ENCODE measurements at regions not wholly inside any gene's neighbourhood (a gene's known extent, or its start where the extent isn't known, plus 50 kb on each side); places are given as distances from the start of the nearest gene placed in this dataset.

DNA sequence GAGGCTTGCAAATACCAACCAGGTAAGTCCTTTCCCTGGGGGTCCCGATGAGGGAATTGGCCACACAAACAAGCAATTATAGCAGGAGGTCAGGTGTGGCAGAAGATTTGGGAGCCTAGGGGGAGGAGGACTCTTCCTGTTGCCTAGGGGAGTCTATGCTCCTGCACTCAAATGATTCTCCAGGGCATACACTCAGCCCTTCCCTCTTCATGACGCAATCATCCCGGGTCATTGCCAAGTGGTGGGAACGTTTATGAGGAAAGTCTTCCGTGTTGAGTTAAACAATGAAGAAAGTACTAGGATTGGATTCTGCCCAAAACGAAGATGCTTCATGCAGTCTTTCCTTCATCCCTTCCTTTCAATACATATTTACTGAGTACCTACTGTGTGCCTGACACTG, 186.5 kb upstream of the TSHZ2 start:
- no peak for DNase-seq (ENCODE audit: low read depth, low spot score)

GRCh38 chr20:52783769-52784168, 188.4 kb upstream of the TSHZ2 start:
- no peak for DNase-seq (ENCODE audit: low read depth, low spot score)

- DNase-seq (ENCODE audit: low read depth, low spot score), result no peak
Observed at GRCh38 chr20:52780462-52780861, 191.7 kb upstream of the TSHZ2 start.

DNA sequence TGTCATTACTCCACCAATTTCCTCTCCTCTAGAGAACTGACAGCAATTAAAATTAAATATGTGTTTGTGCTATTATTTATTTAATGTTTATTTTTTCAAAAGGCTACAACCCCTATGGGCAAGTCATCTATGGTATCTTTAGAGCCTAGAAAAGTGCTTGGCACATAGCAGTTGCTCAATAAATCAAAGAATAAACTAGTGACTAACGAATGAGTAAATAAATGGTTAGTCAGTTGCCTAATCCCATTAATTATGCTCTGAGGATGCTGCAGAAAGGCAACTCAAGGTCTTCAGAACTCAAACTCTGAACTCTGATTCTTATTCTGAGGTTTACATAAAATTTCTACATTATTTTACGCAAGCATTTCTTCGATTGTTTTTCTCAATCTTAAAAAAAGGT, 193.0 kb upstream of the TSHZ2 start:
- no peak for DNase-seq (ENCODE audit: low read depth, low spot score)

DNA sequence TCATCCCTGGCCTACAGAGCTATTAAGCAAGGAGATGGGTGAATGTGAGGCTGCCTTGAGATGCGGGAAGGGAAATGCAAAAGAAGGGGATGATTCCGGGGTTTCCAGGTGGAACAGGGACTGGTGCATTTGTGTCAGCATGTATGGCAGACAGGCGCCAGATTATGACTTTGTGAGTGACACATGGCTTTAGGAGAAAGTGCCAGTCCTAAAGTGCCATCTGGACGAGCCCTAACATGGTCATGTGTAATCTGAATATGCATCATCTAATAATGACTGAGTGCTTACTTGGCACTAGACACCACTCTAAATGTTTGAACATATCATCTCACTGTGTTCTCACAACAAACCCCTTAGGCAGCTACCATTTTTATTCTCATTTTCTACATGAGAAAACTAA, 195.0 kb upstream of the TSHZ2 start:
- no peak for DNase-seq (ENCODE audit: low read depth, low spot score)

DNA sequence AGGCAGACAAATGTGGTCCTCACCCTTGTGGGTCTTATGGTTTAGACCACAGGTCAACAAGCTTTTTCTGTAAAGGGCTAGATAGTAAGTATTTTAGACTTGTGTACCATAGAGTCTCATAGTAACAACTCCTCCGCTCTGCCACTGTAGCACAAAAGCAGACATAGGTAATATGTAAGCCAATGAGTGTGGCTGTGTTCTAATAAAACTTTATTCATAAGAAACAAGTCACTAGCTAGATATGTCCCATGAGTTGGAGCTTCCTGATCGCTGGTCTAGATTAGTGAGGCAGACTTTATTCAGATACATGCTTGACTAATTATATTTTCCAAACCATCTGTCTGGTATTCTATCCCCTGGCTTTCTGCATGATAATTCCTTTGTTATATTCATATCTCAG, 196.4 kb upstream of the TSHZ2 start:
- DNase-seq (ENCODE audit: low read depth, low spot score), result no peak

GRCh38 chr20:52768694-52769093, 203.5 kb upstream of the TSHZ2 start:
- DNase-seq (ENCODE audit: low read depth, low spot score), result no peak

GRCh38 chr20:52766645-52767435, 205.3 kb upstream of the TSHZ2 start:
- no peak for DNase-seq (ENCODE audit: low read depth, low spot score)

DNA sequence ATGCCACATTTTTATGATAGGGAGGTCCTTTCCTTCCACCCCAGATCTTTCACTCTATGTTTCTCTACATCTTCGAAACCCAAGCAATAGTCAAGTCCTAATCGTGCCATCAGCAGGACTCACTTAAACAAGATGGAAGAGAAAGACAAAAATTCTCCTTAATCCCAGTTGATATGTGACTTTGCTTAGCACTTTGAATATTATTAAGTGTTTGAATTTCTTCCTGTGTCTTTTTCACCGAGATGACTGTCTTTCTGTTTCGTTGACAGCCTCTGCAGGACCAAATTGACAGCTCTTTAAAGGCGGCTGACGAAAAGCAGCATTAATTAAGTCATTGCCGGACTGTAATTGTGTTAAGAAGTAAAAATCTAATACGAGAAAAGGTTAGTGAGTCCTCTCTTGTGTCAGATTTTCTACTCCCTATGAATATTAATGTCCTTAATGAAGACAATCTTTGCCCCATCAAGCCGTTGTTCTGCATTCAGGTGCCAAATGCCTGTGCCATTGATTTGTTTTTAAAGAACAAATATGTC, 208.8 kb upstream of the TSHZ2 start:
- DNase-seq (ENCODE audit: low read depth, low spot score), result no peak

- no peak for DNase-seq (ENCODE audit: low read depth, low spot score)
Observed at GRCh38 chr20:52761867-52762266, 210.3 kb upstream of the TSHZ2 start.

DNA sequence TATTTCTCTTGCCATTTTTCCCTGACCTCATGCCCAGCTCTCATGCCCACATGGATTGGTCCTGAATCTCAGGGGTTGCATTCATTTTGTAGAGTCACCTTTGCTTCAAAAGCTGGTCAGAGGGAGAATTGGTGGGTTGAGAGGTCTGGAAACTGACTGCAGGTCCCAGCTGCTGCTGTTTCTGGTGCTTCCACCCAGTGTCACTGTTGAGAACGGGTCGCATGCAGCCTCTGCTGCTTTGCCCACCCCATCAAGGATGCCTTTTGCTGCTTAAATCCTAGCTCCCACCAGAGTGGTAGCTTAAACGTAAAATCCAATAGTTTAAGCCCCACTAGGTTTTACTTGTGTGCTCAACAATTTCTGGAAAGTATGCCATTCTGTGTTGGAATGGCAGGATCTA, 211.4 kb upstream of the TSHZ2 start:
- no peak for DNase-seq (ENCODE audit: low read depth, low spot score)

GRCh38 chr20:52757411-52757810, 214.7 kb upstream of the TSHZ2 start:
- DNase-seq (ENCODE audit: low read depth, low spot score), result no peak

GRCh38 chr20:52755744-52756143, 216.4 kb upstream of the TSHZ2 start:
- no peak for DNase-seq (ENCODE audit: low read depth, low spot score)

DNA sequence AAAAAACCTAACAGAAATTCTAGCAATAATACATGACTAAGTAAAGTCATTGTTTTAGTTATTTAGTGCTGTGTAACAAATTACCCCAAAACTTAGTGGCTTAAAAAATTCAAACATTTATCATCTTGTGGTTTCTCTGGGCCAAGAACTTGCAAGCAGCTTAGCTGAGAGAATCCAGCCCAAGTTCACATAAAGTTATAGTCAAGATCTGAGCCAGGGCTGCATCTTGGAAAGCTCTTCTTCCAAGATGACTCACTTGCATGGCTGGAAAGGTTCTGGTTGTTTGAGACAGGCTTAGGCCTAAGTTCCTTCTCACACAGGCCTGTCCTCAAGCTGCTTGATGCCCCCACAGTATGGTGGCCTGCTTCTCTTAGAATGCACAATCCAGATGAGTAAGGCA, 217.8 kb upstream of the TSHZ2 start:
- DNase-seq (ENCODE audit: low read depth, low spot score), result no peak

DNA sequence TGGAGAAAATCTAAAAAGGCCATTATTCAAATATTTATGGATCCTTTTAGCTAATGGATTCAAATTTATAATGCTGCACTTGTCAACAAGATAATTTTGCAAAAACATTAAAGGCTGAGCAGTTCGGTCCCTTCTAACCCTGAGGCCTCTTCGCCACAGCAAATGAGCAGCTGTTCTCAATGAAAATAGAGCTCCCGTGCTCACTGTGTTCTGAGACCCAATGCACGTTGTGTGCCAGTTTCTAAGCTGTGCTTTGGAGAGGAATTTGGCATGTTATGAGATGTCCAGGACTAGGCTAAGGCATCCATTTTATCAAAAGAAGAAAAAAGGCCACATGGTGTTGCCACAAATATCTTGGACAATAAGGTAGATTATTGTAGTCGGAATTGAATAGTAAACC, 220.1 kb upstream of the TSHZ2 start:
- DNase-seq (ENCODE audit: low read depth, low spot score), result no peak

GRCh38 chr20:52751571-52751970, 220.6 kb upstream of the TSHZ2 start:
- no peak for DNase-seq (ENCODE audit: low read depth, low spot score)

DNA sequence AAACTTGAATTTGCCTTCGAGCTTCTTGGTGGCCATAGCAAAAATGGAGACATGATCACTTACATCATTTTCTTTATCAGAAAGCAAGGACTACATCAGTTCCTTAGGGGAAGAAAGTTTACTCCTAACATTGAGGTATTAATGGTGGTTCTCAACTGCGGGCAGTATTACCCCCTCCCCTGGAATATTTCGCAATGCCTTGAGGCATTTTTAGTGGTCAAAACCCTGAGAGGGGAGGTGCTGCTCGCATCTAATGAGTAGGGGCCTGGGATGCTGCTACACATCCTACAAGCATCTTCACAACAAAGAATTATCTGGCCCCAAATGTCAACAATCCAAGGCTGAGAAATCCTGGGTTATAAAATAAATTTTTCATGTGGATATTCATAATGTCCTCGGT, 222.2 kb upstream of the TSHZ2 start:
- DNase-seq (ENCODE audit: low read depth, low spot score), result no peak

DNA sequence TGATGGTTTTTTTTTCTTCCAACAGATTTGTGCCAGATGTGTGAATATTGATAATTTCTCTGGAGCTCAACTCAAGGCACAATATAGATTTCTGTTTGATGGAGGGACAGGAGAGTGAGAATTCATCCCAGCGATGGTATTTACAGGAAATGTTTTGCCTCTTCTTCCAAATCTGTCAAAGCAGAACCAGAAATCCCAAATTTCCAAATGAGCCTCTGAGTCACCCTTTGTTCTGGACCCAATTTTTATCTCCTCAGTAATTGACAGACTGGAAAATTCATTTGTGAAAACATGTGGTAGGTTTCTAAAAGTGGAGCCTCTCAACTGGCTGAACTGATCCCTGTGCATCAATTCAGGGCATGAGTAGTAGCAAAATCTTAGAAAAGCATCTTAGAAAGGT, 223.2 kb upstream of the TSHZ2 start:
- DNase-seq (ENCODE audit: low read depth, low spot score), result no peak

DNA sequence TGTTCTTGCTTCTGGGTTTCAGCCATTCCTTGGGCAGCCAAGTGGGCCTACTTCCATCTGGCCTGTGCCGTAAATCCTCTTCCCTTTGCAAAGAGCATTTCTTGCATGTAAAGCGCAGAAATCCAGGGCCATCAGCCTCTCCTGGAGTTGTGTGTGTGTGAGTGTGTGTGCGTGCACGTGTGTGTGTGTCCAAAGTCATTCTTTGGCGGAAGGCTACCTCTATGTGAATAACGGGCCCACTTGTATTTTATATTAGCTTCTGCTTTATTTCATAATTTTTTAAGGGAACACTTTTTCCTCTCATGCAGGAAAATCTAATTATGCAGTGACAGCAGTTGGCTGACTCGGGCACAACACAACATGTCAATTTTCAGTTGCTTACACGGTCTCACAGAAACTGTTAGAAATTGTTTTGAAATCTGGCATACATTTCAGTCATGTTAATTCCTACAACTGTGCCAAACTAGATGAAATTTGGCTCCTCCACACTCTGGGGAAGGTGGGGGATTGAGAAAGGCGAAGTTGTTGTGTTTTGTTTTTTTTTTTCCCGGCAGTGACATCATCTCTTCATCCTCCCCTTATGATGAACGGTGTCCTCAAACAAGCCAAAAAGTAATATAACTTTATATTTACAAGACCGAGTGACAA, 223.7 kb upstream of the TSHZ2 start:
- no peak for DNase-seq (ENCODE audit: low read depth, low spot score)

DNA sequence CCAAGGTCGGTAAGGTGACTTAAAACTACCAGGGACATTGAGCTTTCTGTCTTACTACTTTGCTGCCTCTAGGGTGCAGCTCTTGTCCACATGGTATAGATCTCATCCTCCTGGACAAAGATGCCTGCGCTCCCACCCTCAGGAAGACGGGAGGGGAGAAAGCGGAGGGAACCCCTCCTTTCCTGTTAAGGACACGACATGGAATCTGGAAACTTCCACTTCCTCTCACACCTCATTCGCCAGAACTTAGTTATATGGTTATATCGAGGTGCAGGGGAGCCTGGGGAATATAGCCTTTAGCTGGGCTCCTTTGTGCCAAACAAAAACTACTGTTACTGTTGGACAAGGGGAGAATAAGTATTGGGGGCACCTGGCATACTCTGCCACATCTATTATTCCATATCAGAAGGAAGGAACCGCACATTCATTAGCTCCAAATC, 224.3 kb upstream of the TSHZ2 start:
- no peak for DNase-seq (ENCODE audit: low read depth, low spot score)

DNA sequence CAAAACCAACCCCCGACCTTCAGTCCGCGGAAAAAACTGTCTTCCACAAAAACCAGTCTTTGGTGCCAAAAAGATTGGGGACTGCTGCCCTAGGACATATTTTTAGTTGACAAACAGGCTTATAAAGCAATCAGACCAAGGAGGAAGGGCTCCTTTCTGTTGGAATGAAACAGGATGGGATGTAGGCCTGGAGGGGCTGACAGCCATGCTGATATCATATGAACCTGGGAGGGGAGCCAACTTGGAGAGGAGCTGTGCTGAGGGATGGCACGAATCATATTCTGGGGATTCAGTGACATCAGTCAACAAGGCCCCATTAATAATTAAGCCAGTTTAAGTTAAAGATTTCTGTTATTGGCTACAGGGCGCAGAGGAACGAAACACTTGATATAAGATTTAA, 225.4 kb upstream of the TSHZ2 start:
- no peak for DNase-seq (ENCODE audit: low read depth, low spot score)

- no peak for DNase-seq (ENCODE audit: low read depth, low spot score)
Observed at GRCh38 chr20:52746190-52746589, 226.0 kb upstream of the TSHZ2 start.

GRCh38 chr20:52744441-52744840, 227.7 kb upstream of the TSHZ2 start:
- no peak for DNase-seq (ENCODE audit: low read depth, low spot score)

All from pulmonary artery endothelial cell (primary cell).